Astrocyte of the spinal cord (primary cell): ENCODE measurements at regions not wholly inside any gene's neighbourhood (a gene's known extent, or its start where the extent isn't known, plus 50 kb on each side); places are given as distances from the start of the nearest gene placed in this dataset.
A peak's percentile ranks its signal among the peaks of the same experiment; 100 is the strongest.

Source experiments
- DNase-seq: peaks from one replicate; pipeline ENCODE4 v3.0.0; 2011; ENCODE audit warnings: low read depth, low spot score
- H3K4me3 ChIP-seq: 2 replicates; pipeline ENCODE4 v1.5.1; 2011; ENCODE audit warnings: low read depth, mild to moderate bottlenecking, low read length, moderate library complexity
- CTCF ChIP-seq: IDR thresholded peaks from 2 replicates; pipeline ENCODE4 v1.5.1; 2012; ENCODE audit warnings: low read depth, mild to moderate bottlenecking, low read length, inconsistent platforms
- in situ Hi-C: cut with HindIII; loops from 2 replicates; pipeline ENCODE4 v1.10.0; 2017; ENCODE audit warnings: low sequenced_read_pairs

GRCh38 chr12:87813476-87814234 is 215.5 kb downstream of the C12orf50 start:
- in situ Hi-C loops: no loop called here
- no peak overlapping the region for H3K4me3 ChIP-seq
- TF ChIP-seq CTCF: no peak
- DNase-seq: peak; percentile 88

- no peak overlapping the region for H3K4me3 ChIP-seq
- TF ChIP-seq CTCF: no peak
- DNase-seq: peak; percentile 57
- in situ Hi-C loops: no loop called here
These were observed 216.5 kb downstream of the C12orf50 start for GRCh38 chr12:87812681-87813080.

GRCh38 chr12:87812030-87812429 is 217.2 kb downstream of the C12orf50 start:
- in situ Hi-C loops: no loop called here
- TF ChIP-seq CTCF: no peak
- peak; percentile 35 for DNase-seq
- no peak overlapping the region for H3K4me3 ChIP-seq

GRCh38 chr12:87809916-87810315 is 219.3 kb downstream of the C12orf50 start:
- in situ Hi-C loops: no loop called here
- no peak for TF ChIP-seq CTCF
- peak; percentile 73 for DNase-seq
- H3K4me3 ChIP-seq: no peak overlapping the region

GRCh38 chr12:87807086-87807485 is 222.1 kb downstream of the C12orf50 start:
- no peak for TF ChIP-seq CTCF
- DNase-seq: no peak
- in situ Hi-C loops: no loop called here
- H3K4me3 ChIP-seq: no peak overlapping the region

GRCh38 chr12:87806310-87806709 is 222.9 kb downstream of the C12orf50 start:
- DNase-seq: no peak
- in situ Hi-C loops: no loop called here
- H3K4me3 ChIP-seq: no peak overlapping the region
- no peak for TF ChIP-seq CTCF
